Urothelium cell line (cell line): ENCODE measurements at regions not wholly inside any gene's neighbourhood (a gene's known extent, or its start where the extent isn't known, plus 50 kb on each side); places are given as distances from the start of the nearest gene placed in this dataset.

Source experiments
- DNase-seq: peaks from one replicate; pipeline ENCODE4 v3.0.0; 2011; ENCODE audit warnings: low spot score, mixed read lengths
- FAIRE-seq: peaks from 2 replicates; lab custom pipeline; 2011; peaks lifted over from hg19 to GRCh38; lab: Jason Lieb, UNC

DNA sequence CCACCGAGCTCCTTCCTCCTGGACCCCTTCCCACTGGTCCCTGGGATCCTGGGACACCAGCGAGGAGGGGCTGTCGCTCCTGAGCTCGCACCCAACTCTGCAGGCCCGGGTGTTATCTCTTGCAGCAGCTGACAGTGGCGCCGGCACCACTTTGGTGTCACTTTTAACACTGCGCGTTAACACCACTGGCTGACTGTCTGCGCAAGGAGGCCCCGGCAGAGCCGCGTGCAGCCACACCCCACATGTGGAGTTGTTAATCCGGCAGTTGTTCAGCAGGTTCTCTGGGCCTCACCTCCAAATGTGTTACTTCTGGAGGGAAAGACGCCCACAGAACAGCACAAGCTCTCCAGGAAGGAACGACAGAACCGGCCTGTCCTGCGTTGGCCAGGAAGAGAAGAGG, 155.0 kb upstream of the GLI2 start:
- DNase-seq, result no peak
- no peak for FAIRE-seq

DNA sequence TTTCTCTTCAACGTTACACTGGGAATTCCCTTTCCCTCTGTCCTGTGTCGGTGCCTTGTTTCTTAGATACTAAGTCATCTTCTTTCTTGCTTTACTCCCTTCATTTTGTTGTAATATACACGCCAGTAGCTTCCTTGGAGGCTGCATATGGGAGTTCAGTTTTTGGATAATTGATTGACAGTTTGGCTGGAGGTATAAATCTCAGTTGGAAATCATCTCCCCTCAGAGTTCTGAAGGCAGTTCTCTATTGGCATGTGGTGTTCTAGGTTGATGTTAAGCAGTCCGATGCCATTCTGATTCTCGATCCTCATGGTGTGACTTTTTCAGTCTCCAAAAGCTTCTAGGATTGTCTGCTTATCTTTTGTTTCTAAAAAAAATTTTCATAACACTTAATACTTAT, 152.5 kb upstream of the GLI2 start:
- no peak for FAIRE-seq
- no peak for DNase-seq

DNA sequence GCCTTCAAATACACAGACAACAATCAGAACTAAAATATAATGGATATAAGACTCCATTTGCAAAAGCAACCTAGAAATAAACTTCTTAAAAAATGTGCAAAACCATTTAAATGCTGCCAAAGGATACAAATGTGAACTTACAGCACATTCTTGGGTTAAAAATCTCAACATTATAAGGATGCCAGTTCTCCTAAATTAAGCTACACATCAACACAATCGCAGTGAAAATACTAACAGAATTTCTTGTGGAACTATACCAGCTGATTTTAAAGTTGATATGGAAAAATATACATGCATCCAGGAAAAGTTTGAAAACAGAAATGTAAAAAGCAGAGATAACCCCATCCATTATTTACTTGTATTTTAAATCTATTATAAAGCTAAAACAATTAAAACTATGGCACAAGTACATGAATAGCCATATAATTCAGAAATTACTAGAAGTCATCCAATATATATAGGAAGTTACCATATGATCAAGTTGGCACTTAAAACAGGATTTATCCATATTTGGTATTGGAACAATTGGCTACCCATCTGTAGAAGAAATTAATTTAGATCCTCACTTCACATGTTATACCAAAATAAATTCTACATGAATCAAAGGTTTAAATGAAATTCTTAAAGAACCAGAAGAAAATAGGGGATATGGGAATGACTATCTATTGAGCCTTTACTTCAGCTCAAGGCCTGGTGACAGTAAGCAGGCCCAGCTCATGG, 151.7 kb upstream of the GLI2 start:
- no peak for DNase-seq

DNA sequence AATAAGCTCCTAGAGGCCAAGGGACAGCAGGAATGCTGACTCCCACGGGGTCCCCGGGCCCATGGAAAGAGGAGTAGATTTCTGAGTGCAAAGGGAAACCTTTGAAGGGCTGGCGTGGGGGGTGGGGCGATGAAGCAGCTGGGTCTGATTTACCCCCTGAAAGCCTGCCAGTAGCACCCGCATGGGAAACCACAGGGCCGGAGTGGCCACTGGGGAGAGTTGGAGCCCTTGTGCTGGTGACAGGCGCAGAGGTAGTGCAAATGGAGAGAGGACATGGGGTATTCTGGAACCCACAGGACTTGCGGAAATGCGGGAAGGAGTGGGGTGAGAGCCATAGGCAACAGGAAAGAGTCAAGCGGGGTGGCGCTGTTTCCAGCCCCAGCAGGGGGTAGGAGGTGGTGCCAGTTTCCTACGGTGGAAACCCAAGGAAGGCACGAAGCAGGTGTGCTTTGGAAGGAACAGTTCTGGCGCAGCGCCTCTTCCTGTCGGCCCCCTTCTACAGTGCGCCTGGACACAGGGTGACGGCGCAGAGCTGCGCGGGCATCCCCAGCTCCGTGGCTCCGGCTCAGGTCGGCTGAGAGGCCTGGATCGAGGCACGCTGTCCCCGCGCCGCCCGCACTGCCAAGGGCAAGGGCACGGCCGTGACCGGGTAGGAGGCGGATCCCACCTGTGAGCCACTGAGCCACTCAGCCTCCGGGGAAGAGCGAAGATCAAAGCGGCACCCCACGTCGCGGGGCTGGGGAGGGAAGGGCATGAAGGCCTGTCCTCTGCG, 149.0 kb upstream of the GLI2 start:
- DNase-seq, result no peak
- FAIRE-seq, result no peak

More for the DNA sequence above, 151.7 kb upstream of the GLI2 start:
- no peak for FAIRE-seq

DNA sequence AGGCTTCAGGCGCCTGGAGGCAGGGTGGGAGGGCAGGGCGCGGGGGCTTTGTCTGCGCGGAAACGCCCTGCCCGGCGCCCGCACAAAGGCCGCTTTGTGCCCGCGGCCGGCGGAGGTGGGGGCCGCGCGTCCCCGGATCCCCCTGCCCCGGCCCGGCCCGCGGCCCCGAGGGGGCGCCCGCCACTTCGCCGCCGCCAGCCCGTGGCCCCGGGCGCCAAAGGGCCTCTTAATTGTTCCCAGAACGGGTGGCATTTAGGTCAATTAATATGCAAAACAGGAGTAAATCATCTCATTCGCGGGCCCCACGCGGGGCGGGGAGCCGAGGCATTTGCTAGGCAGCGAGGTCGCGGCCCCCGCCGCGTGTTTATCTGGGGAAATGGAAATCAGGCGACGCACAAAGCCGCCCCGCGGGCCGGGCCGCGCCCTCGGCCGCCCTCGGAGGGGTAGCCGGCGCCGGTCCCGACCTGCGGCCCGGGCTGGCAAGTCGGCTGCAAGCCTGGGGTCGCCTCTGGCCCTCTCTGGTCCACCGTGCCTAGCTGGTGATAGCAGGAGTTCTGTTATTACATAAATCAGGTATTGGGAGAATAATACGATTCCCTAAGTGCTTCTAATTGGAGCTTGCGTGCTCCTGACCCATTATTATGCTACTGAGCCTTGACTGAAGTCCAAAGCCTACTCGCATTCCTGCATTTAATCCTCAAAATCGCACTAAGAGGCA, 148.2 kb upstream of the GLI2 start:
- no peak for FAIRE-seq

DNA sequence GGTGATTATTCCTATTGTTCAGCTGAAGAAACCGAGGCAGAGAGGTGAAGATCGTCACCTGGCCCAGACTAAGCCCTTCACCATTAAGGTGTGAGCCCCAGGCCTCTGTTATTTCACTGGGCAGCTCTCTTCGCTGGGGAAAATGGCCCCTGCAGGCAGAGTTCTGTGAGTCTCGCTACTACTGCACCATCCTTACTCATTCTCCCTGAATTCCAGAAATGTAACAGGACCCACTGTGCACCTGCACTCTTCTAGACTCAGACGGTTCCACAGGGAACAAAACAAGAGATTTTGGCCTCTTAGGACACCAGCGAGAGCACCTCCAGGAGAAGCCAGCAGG, 147.7 kb upstream of the GLI2 start:
- DNase-seq, result no peak
- no peak for FAIRE-seq

More for the DNA sequence above, 148.2 kb upstream of the GLI2 start:
- DNase-seq, result no peak

DNA sequence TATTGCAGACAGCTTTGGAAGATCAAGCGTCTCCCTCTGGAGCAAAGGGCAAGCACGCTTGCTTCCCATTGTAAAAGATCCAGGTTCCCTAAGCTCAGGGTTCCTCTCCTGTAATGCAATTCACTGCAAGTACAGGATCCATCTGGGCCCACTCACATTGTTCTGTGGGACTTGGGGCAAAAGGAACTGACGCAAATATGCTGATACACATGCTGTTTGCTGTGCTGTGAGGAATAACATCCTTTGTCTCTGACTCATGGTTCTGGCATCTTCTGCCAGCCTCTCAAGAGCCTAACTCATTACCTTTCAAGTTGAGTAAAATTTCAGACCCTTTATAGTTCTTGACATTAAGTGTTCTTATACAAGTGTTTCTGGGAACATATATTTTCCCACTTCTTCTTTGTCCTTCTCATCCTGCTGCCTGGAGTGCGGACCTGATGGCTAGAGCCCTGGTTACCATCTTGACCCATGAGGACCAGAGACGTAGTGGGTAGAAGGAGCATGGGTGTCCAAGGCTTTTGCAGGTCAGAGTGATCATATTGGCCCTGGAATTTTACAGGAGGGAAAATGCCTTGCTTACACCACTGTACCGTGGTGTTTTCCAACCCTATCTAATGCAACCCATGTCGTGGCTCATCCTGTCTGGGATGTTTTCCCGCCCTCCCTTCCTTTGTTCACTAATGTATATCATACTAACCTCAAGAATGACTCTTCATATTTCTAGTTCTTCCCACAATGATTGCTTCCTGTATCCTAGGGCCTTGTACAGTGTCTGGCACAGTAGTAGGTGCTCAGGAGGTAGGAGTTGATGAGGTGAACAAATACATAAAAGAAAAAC, 145.7 kb upstream of the GLI2 start:
- DNase-seq, result peak; percentile 48
- peak; percentile 20 for FAIRE-seq

DNA sequence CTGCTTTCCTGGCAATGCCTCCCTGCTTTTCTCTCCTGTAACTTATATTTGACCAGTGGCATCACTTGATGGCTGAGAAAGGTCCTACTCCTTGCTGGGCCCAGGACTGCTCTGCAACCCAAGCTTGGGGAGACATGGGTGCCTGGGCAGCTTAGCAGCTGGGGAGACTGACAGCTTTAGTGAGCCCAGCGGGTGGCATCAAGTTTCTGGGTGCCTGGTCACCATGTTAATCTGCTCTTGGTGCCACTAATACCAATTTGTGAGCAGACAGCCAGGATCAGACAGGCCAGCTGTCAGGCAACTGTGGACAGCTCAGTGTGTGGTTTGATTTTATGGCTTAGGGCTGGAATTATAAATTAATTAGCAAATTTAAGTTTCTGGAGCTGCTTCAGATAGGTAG, 144.8 kb upstream of the GLI2 start:
- DNase-seq (no peak), FAIRE-seq (no peak)

DNA sequence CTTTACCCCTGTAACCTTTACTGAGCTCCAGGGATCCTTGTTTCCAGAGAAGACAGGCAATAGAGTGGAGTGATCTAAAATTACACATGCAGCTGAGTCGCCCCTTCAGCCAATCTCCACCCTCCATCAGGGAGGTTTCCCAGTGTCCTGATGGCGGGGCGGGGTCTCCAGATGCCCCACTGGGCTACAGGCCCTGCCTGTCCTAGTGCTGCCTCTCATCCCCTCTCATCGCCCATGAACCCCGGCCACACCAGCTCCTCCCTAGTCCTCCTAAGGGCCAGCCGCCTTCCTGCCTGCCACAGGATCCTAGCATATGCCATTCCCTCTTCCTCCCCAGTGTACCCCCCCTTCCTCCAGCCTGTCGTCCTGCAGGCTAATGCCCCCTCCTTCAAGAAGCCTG, 144.1 kb upstream of the GLI2 start:
- no peak for DNase-seq
- FAIRE-seq, result no peak

DNA sequence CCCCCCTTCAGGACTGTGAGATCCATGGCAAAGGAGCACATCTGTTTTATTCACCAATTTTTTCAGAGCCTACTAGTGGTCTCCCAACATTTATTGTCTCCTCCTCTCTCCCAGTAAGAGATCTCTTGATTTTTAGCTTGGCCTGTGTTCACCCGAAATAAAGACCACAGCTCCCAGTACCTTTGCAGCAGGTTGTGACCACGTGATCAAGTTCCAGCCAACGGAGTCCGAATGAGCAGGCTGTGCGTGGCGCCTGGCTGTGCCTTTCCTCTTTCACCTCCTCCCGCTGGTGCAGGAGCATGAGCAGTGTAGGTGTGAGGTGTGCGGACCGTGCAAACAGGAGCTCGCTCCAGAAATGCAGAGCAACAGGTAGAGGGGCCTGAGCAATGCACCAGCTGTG, 143.6 kb upstream of the GLI2 start:
- no peak for DNase-seq

DNA sequence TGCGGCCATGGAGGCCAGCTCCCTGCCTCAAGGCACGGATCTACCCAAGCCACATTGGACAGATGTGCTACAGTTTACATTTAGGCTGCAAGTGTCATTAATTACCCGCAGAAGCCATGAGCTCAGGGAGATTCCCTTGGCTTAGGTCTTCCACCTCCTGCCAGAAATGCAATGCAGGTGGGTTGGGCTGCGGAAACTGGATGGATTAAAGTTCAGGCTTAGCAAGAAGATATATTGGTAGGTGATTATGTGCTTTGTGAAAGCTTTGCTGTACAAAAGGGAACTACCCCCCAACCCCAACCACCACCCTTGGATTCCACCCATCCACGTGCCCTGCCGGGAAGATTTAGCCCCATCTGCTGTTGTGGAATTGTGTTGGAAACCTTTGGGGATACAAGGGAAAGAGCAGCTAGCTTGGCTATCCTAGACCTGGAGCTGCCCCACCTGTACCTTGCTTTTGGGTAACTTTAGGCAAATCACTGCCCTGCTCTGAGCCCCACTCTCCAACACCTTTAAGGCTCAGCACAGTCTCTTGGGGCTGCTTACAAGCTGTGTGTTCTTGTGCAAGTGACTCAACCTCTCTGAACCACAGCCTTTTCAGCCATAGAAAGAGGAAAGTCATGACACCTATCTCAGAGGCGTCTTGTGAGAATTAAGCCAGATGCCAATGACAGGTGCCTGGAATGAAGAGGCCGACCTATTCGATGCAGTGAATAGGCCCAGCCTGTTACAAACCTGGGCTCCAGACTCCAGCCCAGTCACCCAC, 141.6 kb upstream of the GLI2 start:
- DNase-seq, result no peak
- FAIRE-seq, result no peak

More for the DNA sequence above, 143.6 kb upstream of the GLI2 start:
- peak; percentile 56 for FAIRE-seq

DNA sequence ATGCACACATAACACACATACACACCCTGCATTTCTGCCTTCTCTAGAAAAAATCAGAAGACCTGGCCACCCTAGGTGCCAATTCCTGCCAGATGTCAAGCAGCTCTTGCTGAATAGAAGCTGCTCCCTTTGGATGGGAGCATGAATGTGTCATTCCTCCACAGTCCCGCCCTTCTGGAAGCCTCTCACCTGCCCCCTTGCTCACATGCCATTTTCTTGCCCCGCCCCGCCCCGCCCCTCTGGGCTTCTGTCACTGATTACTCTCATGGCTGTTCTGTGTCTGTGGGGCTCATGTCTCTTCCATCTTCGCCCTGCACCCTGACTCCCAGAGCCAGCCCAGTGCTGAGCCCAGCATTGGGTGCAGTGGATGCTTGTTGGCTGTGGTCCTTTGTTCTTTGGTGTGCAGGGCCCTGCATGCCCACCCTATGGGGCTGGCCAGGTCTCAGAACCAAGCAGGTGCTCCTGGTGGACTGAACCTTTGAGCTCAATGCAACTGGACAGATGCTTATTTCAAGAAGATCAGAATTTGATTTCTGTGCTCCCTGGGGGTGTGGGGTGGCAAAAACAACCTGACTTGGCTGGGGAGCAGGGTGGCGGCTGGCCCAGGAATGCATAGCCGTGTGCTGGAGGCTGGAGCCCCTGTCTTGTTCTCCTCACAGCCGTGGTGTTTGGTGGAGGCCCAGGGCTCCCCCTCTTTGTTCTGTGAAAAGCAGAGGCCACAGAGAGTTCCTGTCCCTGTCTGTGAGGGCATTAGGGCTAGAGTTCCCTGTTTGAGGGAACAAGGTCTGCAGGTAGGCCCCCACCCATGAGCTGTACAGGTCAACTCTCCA, 140.6 kb upstream of the GLI2 start:
- DNase-seq (peak; percentile 61), FAIRE-seq (peak; percentile 27)

DNA sequence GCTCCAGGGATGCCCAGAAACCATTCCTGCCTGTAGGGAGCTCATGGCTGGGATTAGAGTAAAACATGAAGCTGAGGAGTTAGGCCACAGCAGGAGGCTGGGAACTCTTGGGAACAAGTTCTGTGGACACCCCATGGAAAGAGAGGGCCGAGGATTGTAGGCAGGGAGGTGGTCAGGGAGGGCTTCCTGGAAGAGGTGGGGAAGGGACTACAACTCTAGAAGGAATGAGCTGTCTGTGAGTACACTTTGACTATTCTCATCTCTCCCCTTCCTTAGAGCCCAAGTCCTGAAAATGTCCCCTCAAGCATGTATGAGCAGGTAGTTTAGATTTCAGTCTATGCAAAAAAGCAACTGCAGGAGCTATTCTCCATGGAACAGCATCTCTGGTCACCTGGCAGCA, 139.9 kb upstream of the GLI2 start:
- no peak for DNase-seq
- FAIRE-seq, result no peak

DNA sequence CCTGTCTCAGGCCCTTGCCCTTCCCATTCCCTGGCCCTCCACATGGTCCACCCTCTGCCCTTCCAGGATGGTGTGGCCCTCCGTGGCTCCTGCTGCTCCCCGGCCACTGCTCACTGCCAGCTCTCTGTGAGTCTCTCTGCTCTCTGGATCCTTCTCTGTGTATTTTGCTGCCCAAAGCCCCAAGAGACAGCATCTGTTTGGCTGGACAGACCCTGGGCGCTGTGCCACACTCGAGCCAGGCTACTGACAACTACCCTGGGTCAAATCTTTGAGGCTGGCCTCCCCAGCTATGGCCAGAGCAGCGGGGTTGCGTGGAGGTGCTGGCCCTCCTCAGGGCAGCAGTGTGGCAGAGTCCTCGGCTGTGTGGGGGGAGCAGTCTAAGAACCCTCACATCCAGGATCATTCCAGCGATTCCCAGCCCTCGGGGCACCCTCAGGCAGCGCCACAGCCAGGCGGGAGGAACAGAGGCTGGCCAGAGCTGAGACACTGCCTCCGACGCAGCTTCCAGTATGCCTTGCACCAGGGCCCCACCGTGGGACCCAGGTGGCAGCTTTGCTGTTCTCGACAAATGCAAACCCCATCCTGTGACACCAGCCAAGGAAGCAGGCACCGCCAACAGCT, 139.4 kb upstream of the GLI2 start:
- DNase-seq, result no peak
- peak; percentile 44 for FAIRE-seq

DNA sequence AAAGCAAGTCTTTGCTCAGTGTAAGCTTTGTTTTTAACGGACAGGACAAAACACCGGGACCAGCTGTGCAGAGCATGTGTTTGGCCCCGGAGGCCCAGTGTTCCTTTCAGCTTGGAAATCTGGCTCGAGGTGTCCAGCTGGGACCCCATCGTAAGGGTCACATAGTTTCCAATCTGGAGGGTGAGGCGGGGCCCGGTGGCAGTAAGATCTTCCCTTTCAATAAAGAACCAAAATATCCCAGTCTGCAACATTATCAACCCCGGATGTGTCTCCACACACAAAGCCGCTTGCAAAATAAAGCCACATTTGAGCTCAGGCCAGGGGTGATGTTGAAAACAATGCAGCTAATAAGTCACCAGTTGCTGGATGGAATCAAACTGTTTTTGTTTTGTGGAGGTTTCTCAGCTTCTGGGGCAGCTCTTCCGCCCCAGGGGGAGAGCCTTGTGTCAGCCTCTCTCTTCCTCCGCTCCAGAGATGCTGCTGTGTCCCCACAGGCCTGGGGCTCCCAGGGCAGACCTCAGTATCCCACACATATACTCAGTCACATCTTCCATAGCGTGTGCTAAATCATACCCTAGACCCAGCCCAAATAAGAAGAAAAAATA, 138.6 kb upstream of the GLI2 start:
- FAIRE-seq (no peak), DNase-seq (no peak)

DNA sequence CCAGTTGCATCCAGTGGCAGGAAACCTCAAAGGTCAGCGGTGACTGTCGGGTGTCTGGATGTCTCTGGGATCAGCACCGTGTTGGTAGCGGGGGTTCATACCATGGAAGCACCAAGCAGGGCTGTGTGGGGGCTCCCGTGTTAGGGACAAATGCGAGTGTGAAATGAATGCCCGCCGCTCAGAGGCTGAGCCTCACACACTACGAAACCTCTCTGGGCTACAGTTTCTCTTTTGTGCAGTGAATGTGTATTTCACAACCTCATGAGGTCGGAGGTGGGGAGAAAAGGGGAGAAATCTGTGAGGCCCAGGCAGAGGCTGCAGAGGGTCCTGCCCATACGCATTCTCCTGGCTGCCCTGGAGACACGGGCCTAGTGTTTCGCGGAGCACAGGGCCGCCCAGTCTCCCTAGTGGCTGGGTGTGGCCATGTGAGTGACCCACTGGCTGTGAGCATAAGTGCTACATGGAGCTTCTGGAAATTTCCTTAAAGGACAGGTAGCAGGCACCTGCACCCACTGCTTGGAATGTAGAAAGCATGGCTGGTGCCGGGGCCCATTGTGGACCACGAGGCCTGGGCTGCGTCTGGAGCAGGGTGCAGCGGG, 138.0 kb upstream of the GLI2 start:
- FAIRE-seq, result no peak
- DNase-seq, result no peak

DNA sequence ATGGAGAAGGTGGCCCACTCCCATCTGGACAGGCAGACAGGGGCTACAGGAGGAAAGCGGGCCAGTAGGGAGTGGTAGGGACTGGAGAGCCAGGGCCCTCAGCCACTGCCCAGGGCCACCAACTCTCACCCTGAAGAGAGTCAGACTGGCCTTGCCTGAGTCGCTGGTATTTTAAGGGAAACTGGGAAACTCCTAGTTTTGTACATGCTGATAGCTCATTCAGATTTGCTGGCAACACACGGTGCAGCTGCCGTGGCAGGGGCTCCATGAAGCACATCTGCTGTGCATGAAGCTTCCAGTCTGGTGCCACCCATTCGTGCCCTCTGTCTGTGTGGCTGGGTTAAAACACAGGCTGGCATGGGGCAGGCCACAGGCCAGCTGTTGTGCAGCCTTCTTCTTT, 137.3 kb upstream of the GLI2 start:
- FAIRE-seq, result no peak
- DNase-seq, result no peak

DNA sequence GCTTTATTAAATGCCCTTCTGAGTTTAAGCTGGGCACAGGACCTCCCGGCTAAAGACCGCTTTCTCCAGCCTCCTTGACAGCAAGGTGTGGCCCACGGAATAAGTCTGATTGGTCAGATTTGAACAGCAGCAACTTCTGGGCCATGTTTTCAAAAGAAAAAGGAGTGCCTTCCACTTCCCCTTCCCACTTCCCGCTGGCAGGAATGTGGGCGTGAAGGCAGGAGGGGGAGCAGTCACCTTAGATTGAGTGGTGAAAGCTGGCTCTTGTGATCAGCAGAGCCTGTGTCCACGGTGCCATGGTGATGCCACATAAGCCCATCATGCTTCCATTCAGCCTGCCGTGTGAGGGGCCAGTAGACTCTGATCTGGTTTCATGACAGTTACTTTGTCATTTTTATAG, 136.6 kb upstream of the GLI2 start:
- FAIRE-seq, result peak; percentile 68
- no peak for DNase-seq
